ENCODE measurements at regions not wholly inside any gene's neighbourhood (a gene's known extent, or its start where the extent isn't known, plus 50 kb on each side); places are given as distances from the start of the nearest gene placed in this dataset.

DNA sequence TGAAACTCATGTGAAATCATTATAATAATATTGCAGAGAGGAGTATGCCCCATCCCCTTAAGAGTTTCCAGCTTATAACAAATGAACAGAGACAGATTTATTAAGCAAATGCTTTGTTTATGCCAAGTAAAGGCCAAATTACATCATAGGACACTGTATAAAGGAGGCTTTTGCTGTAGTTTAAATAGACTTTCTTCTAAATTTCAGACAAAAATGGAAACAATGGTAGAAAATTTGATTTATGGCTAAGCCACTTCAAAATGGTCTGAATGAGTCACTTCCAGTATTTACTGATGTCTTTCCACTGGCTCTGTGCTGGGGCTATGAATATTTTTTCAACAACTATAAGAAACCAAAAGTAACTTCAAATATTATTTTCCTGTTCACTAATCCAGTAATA lies 81.1 kb upstream of the ST6GALNAC5 start:
- BruUV-seq (replicated peaks): no TSS peak
- dilution Hi-C loops (cut with MboI; ENCODE audit: extremely low pct_ligation_motif_present, low sequenced_read_pairs): no loop called here

DNA sequence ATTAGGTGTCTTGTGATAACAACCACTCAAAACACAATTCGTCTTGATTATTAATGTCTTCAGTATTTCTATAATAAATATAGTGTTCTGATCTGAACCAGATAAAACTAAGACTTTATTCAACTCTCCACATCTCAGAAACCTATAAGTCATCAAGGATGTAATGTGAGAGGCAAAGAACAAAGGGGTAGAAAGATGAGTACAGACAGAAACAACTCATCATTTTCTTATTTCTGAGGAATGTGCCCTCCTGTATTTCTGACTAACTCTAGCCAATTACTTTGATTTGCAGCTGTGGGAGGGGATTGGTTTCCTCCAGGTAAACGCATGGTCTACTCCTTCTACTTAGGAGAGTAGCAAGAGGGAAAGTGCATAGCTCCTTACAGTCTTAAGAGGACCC lies 73.7 kb upstream of the ST6GALNAC5 start:
- Histone ChIP-seq H4K20me1 (replicated peaks; ENCODE audit: control insufficient read depth, extremely low read depth, insufficient read depth, low read length) (no peaks in the 10 kb centered on the region), H3K9ac (replicated peaks; ENCODE audit: extremely low read depth, insufficient read depth, low read length) (no peak overlapping the region), H3K4me1 (ENCODE audit: control insufficient read depth, extremely low read depth, insufficient read depth, low read length) (no peaks in the 10 kb centered on the region), H3K9me1 (replicated peaks; ENCODE audit: control insufficient read depth, extremely low read depth, insufficient read depth, low read length) (no peaks in the 10 kb centered on the region), H3K27me3 (ENCODE audit: control insufficient read depth in 2 of 2, insufficient read depth in 2 of 2, low read length in 2 of 2) (no peaks in the 10 kb centered on the region), H3K36me3 (ENCODE audit: control insufficient read depth in 2 of 2, extremely low read depth in 1 of 2, insufficient read depth in 2 of 2, low read length in 2 of 2) (no peaks in the 10 kb centered on the region), H3K27ac (ENCODE audit: insufficient read depth, low read depth, low read length) (no peak overlapping the region), H2AFZ (ENCODE audit: low read depth, low read length) (no peak overlapping the region), H3K79me2 (ENCODE audit: control insufficient read depth, insufficient read depth, low read length) (no peaks in the 10 kb centered on the region), H3K4me2 (ENCODE audit: insufficient read depth, low read length) (no peak overlapping the region), H3K4me3 (replicated peaks in 1 of 3; ENCODE audit: insufficient read depth in 1 of 3, low read depth in 1 of 3, low read length in 3 of 3) (no peak overlapping the region), H3K9me3 (replicated peaks; ENCODE audit: control insufficient read depth, insufficient read depth, low read length) (no peaks in the 10 kb centered on the region)
- CTCF ChIA-PET: no interaction called here
- dilution Hi-C loops (cut with MboI; ENCODE audit: extremely low pct_ligation_motif_present, low sequenced_read_pairs): no loop called here
- intact Hi-C loops (cut with micrococcal nuclease): no loop called here
- POLR2A ChIA-PET: no interaction called here
- TF ChIP-seq MYC (IDR thresholded peaks at IDR 0.05; ENCODE audit: low read depth, low read length): no peak
- DNase-seq (ENCODE audit: low read depth, low spot score): no peak
- BruUV-seq (replicated peaks): no TSS peak
- FAIRE-seq: no peak

More for the DNA sequence above, 81.1 kb upstream of the ST6GALNAC5 start:
- DNase-seq (ENCODE audit: low read depth, low spot score) (peak; percentile 82), FAIRE-seq (no peak)
- Histone ChIP-seq H2AFZ (ENCODE audit: low read depth, low read length) (no peak overlapping the region), H3K27ac (ENCODE audit: insufficient read depth, low read depth, low read length) (no peak overlapping the region), H3K9me1 (replicated peaks; ENCODE audit: control insufficient read depth, extremely low read depth, insufficient read depth, low read length) (no peaks in the 10 kb centered on the region), H3K4me2 (ENCODE audit: insufficient read depth, low read length) (no peak overlapping the region), H3K36me3 (ENCODE audit: control insufficient read depth in 2 of 2, extremely low read depth in 1 of 2, insufficient read depth in 2 of 2, low read length in 2 of 2) (no peaks in the 10 kb centered on the region), H3K27me3 (ENCODE audit: control insufficient read depth in 2 of 2, insufficient read depth in 2 of 2, low read length in 2 of 2) (peaks cover 0 to 2% of the 10 kb centered on the region in 2 experiments), H3K9ac (replicated peaks; ENCODE audit: extremely low read depth, insufficient read depth, low read length) (no peak overlapping the region), H4K20me1 (replicated peaks; ENCODE audit: control insufficient read depth, extremely low read depth, insufficient read depth, low read length) (no peaks in the 10 kb centered on the region), H3K4me3 (replicated peaks in 1 of 3; ENCODE audit: insufficient read depth in 1 of 3, low read depth in 1 of 3, low read length in 3 of 3) (no peak overlapping the region), H3K79me2 (ENCODE audit: control insufficient read depth, insufficient read depth, low read length) (no peaks in the 10 kb centered on the region), H3K4me1 (ENCODE audit: control insufficient read depth, extremely low read depth, insufficient read depth, low read length) (no peaks in the 10 kb centered on the region), H3K9me3 (replicated peaks; ENCODE audit: control insufficient read depth, insufficient read depth, low read length) (no peaks in the 10 kb centered on the region)
- ChIA-PET POLR2A (no interaction called here), CTCF (no interaction called here)
- intact Hi-C loops (cut with micrococcal nuclease): no loop called here
- TF ChIP-seq GATA2 (IDR thresholded peaks at IDR 0.05; ENCODE audit: insufficient read depth, insufficient read length, low read depth, low read length): no peak
- TF ChIP-seq JUN (IDR thresholded peaks at IDR 0.05; ENCODE audit: borderline replicate concordance, insufficient read depth, insufficient read length, low read depth): peak; percentile 46
- peak; percentile 19 for TF ChIP-seq FOS (IDR thresholded peaks at IDR 0.05; ENCODE audit: borderline replicate concordance, insufficient read depth, low read length)
